H9 (cell line): ENCODE measurements at regions not wholly inside any gene's neighbourhood (a gene's known extent, or its start where the extent isn't known, plus 50 kb on each side); places are given as distances from the start of the nearest gene placed in this dataset.

ENCODE experiments used
- DNase-seq: peaks from one replicate; pipeline ENCODE4 v3.0.0-alpha.2; 2017
- H2AFZ ChIP-seq: one replicate; pipeline ENCODE4 v1.6.1; 2013; ENCODE audit warnings: mild to moderate bottlenecking, low read length, control low read depth, moderate library complexity
- H2AK5ac ChIP-seq: 2 replicates; pipeline ENCODE4 v1.6.1; 2013; ENCODE audit warnings: low read length, control low read depth, mixed read lengths; ENCODE audit not compliant: insufficient read length
- H2BK120ac ChIP-seq: one replicate; pipeline ENCODE4 v1.6.1; 2013; ENCODE audit warnings: low read depth, mild to moderate bottlenecking, low read length, control low read depth, inconsistent platforms; ENCODE audit not compliant: poor library complexity, severe bottlenecking
- H2BK12ac ChIP-seq: 2 replicates; pipeline ENCODE4 v1.6.1; 2013; ENCODE audit warnings: low read length, control low read depth, mixed read lengths, low read depth; ENCODE audit not compliant: insufficient read length
- H2BK15ac ChIP-seq: 2 replicates; pipeline ENCODE4 v1.6.1; 2013; ENCODE audit warnings: low read depth, low read length, control low read depth
- H2BK20ac ChIP-seq: one replicate; pipeline ENCODE4 v1.6.1; 2013; ENCODE audit warnings: low read depth, mild to moderate bottlenecking, low read length, control low read depth, inconsistent platforms; ENCODE audit not compliant: poor library complexity, severe bottlenecking
- H2BK5ac ChIP-seq: 2 replicates; pipeline ENCODE4 v1.6.1; 2013; ENCODE audit warnings: low read length, control low read depth, mixed read lengths; ENCODE audit not compliant: insufficient read length
- H3K14ac ChIP-seq: 2 replicates; pipeline ENCODE4 v1.6.1; 2013; ENCODE audit warnings: low read length, control low read depth; ENCODE audit not compliant: insufficient read depth
- H3K18ac ChIP-seq: 2 replicates; pipeline ENCODE4 v1.6.1; 2013; ENCODE audit warnings: low read depth, mild to moderate bottlenecking, mixed read lengths, low read length, control low read depth; ENCODE audit not compliant: insufficient read length
- H3K23ac ChIP-seq: 2 replicates; pipeline ENCODE4 v1.6.1; 2013; ENCODE audit warnings: low read length, control low read depth, mixed read lengths, low read depth; ENCODE audit not compliant: insufficient read length
- H3K23me2 ChIP-seq: 2 replicates; pipeline ENCODE4 v1.6.1; 2013; ENCODE audit warnings: low read depth, mild to moderate bottlenecking, mixed read lengths, low read length, control low read depth; ENCODE audit not compliant: insufficient read length, poor library complexity, severe bottlenecking
- H3K27ac ChIP-seq: 2 replicates; pipeline ENCODE4 v1.5.1; 2013; ENCODE audit warnings: low read length, control low read depth, mixed read lengths, low read depth; ENCODE audit not compliant: insufficient read length
- H3K27me3 ChIP-seq: 2 replicates; pipeline ENCODE4 v1.6.1; 2013; ENCODE audit warnings: low read length, control low read depth, inconsistent platforms; ENCODE audit not compliant: insufficient read depth
- H3K4ac ChIP-seq: 2 replicates; pipeline ENCODE4 v1.6.1; 2013; ENCODE audit warnings: low read depth, mild to moderate bottlenecking, control low read depth, inconsistent platforms, low read length, moderate library complexity
- H3K4me1 ChIP-seq: 2 replicates; pipeline ENCODE4 v1.6.1; 2013; ENCODE audit warnings: low read length, control low read depth, inconsistent platforms; ENCODE audit not compliant: insufficient read depth
- H3K4me2 ChIP-seq: 2 replicates; pipeline ENCODE4 v1.6.1; 2013; ENCODE audit warnings: low read length, control low read depth, mixed read lengths; ENCODE audit not compliant: insufficient read length, insufficient read depth
- H3K56ac ChIP-seq: 2 replicates; pipeline ENCODE4 v1.6.1; 2013; ENCODE audit warnings: low read depth, mild to moderate bottlenecking, mixed read lengths, low read length, control low read depth; ENCODE audit not compliant: insufficient read length
- H3K79me1 ChIP-seq: 2 replicates; pipeline ENCODE4 v1.6.1; 2013; ENCODE audit warnings: low read depth, mild to moderate bottlenecking, moderate library complexity, low read length, control low read depth, inconsistent platforms; ENCODE audit not compliant: insufficient read depth, poor library complexity, severe bottlenecking
- H3K79me2 ChIP-seq: 2 replicates; pipeline ENCODE4 v1.6.1; 2013; ENCODE audit warnings: low read length, control low read depth, inconsistent platforms; ENCODE audit not compliant: insufficient read depth
- H3K9ac ChIP-seq: 2 replicates; pipeline ENCODE4 v1.6.1; 2013; ENCODE audit warnings: low read length, control low read depth, mixed read lengths; ENCODE audit not compliant: insufficient read length; ENCODE audit errors: extremely low read depth
- H3K9me3 ChIP-seq: one replicate; pipeline ENCODE4 v1.6.1; 2013; ENCODE audit warnings: low read depth, low read length, inconsistent platforms; ENCODE audit not compliant: control insufficient read depth
- H3T11ph ChIP-seq: one replicate; pipeline ENCODE4 v1.6.1; 2013; ENCODE audit warnings: mild to moderate bottlenecking, low read length, control low read depth, inconsistent platforms
- H4K20me1 ChIP-seq: one replicate; pipeline ENCODE4 v1.6.1; 2013; ENCODE audit not compliant: control insufficient read depth, insufficient read length, insufficient read depth
- H4K5ac ChIP-seq: 2 replicates; pipeline ENCODE4 v1.6.1; 2013; ENCODE audit warnings: low read depth, mild to moderate bottlenecking, mixed read lengths, low read length, control low read depth; ENCODE audit not compliant: insufficient read length
- H4K8ac ChIP-seq: replicated peaks from 2 replicates; pipeline ENCODE4 v1.6.1; 2013; ENCODE audit warnings: low read length, control low read depth, mixed read lengths, low read depth; ENCODE audit not compliant: insufficient read length
- H4K91ac ChIP-seq: 2 replicates; pipeline ENCODE4 v1.6.1; 2013; ENCODE audit warnings: low read depth, mild to moderate bottlenecking, moderate library complexity, mixed read lengths, low read length, control low read depth; ENCODE audit not compliant: insufficient read length
- H3K27ac Mint-ChIP-seq, 3 experiments: 2 replicates in 2 of 3; 3 replicates in 1 of 3; pipeline ENCODE4 v1.8.0; 2020 to 2021; ENCODE audit warnings: mixed read lengths in 3 of 3, mild to moderate bottlenecking in 1 of 3, moderate library complexity in 1 of 3
- H3K27me3 Mint-ChIP-seq: 2 replicates; pipeline ENCODE4 v1.8.0; 2021; ENCODE audit warnings: low read depth, mild to moderate bottlenecking, moderate library complexity, mixed read lengths
- H3K36me3 Mint-ChIP-seq, 3 experiments: 2 replicates in 2 of 3; 3 replicates in 1 of 3; pipeline ENCODE4 v1.8.0; 2020 to 2021; ENCODE audit warnings: low read depth in 3 of 3, mixed read lengths in 3 of 3; ENCODE audit not compliant: insufficient read depth in 1 of 3
- H3K4me1 Mint-ChIP-seq, 2 experiments: 2 replicates each; pipeline ENCODE4 v1.8.0; 2020; ENCODE audit warnings: mixed read lengths in 2 of 2
- H3K4me3 Mint-ChIP-seq, 2 experiments: 2 replicates in 1 of 2; 3 replicates in 1 of 2; pipeline ENCODE4 v1.8.0; 2020 to 2021; ENCODE audit warnings: mild to moderate bottlenecking in 2 of 2, mixed read lengths in 2 of 2, moderate library complexity in 1 of 2
- H3K9me3 Mint-ChIP-seq, 2 experiments: 2 replicates in 1 of 2; 3 replicates in 1 of 2; pipeline ENCODE4 v1.8.0; 2020; ENCODE audit warnings: mild to moderate bottlenecking in 2 of 2, mixed read lengths in 2 of 2, moderate library complexity in 1 of 2
- WGBS: extraction: QIAGEN DNeasy Blood & Tissue Kit; methylation state at CpG from one replicate; pipeline ENCODE4 v1.1.7; 2013; ENCODE audit warnings: missing lambda C conversion rate, low lambda C conversion rate, mixed read lengths; ENCODE audit not compliant: insufficient read length; ENCODE audit errors: extremely low coverage; 5-methylcytosine and 5-hydroxymethylcytosine counted together
- TF ChIP-seq, protein P1 (sequence below): fragments of 200-600 bp; sonication (generic); conservative IDR thresholded peaks from 3 replicates; pipeline ENCODE4 v1.8.0; 2021; ENCODE audit warnings: antibody characterized with exemption, mild to moderate bottlenecking

DNA sequence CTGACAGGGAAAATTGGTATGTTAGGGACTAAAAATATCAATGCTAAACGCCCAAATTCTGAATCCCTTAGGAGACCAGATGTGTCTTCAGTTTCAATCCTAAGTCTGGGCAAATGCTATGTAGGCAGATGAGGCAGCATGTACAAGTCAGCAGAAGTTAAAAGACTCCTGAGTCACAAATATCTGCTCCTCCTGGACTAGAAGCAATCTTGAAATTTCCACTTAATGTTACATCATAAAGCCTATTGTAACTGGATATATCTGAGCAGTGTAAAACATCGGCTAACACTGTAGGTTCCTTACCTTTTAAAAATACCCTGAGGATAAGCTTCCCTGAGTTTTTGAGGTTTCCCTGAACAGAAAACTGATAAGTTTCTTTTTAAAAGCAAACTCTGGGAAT is 1087.6 kb upstream of the PIK3C3 start:
- DNase-seq, result no peak
- no peak overlapping the region for H3K4me2 ChIP-seq
- no peaks in the 10 kb centered on the region for H3K4me1 ChIP-seq
- no peaks in the 10 kb centered on the region for H3K23me2 ChIP-seq
- TF ChIP-seq, protein P1, sequence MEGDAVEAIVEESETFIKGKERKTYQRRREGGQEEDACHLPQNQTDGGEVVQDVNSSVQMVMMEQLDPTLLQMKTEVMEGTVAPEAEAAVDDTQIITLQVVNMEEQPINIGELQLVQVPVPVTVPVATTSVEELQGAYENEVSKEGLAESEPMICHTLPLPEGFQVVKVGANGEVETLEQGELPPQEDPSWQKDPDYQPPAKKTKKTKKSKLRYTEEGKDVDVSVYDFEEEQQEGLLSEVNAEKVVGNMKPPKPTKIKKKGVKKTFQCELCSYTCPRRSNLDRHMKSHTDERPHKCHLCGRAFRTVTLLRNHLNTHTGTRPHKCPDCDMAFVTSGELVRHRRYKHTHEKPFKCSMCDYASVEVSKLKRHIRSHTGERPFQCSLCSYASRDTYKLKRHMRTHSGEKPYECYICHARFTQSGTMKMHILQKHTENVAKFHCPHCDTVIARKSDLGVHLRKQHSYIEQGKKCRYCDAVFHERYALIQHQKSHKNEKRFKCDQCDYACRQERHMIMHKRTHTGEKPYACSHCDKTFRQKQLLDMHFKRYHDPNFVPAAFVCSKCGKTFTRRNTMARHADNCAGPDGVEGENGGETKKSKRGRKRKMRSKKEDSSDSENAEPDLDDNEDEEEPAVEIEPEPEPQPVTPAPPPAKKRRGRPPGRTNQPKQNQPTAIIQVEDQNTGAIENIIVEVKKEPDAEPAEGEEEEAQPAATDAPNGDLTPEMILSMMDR, result no peak
- H2BK5ac ChIP-seq, result no peak overlapping the region
- H2BK20ac ChIP-seq, result no peak overlapping the region
- H3K27me3 Mint-ChIP-seq, result no peaks in the 10 kb centered on the region
- H3K4me1 Mint-ChIP-seq, result no peaks in the 10 kb centered on the region
- H3K18ac ChIP-seq, result no peak overlapping the region
- no peak overlapping the region for H3K14ac ChIP-seq
- peaks cover 0 to 3% of the 10 kb centered on the region in 2 experiments; a peak in 1 of 5 replicates for H3K9me3 Mint-ChIP-seq
- H4K5ac ChIP-seq, result no peak overlapping the region
- no peak overlapping the region for H3K4ac ChIP-seq
- no peak overlapping the region for H2AK5ac ChIP-seq
- H2BK15ac ChIP-seq, result no peak overlapping the region
- no peaks in the 10 kb centered on the region for H3K27me3 ChIP-seq
- H3K27ac ChIP-seq, result no peak overlapping the region
- no peak overlapping the region for H3T11ph ChIP-seq
- no peaks in the 10 kb centered on the region for H3K9me3 ChIP-seq
- H2AFZ ChIP-seq, result no peak overlapping the region
- no peak overlapping the region for H4K91ac ChIP-seq
- H4K20me1 ChIP-seq, result no peaks in the 10 kb centered on the region
- no peaks in the 10 kb centered on the region for H3K79me2 ChIP-seq
- no peak overlapping the region for H2BK12ac ChIP-seq
- H3K27ac Mint-ChIP-seq, result no peak overlapping the region
- H3K79me1 ChIP-seq, result no peaks in the 10 kb centered on the region
- H2BK120ac ChIP-seq, result no peak overlapping the region
- no peak overlapping the region for H4K8ac ChIP-seq
- no peak overlapping the region for H3K9ac ChIP-seq
- H3K23ac ChIP-seq, result no peak overlapping the region
- peaks cover 0 to 8% (median 0%) of the 10 kb centered on the region in 3 experiments; a peak in 2 of 7 replicates for H3K36me3 Mint-ChIP-seq
- no peak overlapping the region for H3K4me3 Mint-ChIP-seq
- no CpG with 5 or more reads among the region's 2 CpGs for WGBS
- H3K56ac ChIP-seq, result no peak overlapping the region
